ENCODE measurements at regions not wholly inside any gene's neighbourhood (a gene's known extent, or its start where the extent isn't known, plus 50 kb on each side); places are given as distances from the start of the nearest gene placed in this dataset.

DNA sequence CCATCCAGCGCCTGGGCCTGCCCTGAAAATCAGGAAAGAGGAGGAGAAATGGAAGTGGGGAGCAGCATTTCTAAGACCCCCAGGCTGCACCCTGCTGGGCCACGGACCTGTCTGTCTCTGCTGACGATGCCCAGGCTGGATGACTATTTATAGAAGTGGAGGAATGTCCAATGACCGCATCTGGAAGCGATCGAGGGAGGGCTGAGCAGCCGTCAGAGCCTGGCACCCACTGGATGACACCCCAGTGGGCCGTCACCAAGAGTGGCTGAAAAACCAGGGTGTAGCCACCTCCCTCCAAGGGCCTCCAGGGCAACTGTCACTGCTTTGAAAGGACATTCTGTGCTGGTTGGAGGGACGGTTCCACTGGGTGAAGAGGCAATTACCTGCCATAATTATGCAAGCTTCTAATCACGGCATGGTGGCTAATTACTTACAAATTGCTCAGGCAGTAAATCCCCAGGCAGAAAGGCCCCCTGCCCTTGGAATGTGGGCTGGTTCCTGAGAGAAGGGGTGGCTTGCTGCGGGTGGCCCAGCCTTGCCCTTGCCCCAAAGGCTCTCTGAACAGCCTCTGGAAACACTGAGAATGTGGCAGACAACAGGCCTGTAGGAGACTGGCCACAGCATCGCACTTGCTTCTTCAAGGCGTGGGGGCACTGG is 332.1 kb downstream of the C16orf95 start:
- TF ChIP-seq GATA2 (IDR thresholded peaks at IDR 0.05; ENCODE audit: low read depth, low read length): no peak
- no peak for TF ChIP-seq GATA3 (IDR thresholded peaks at IDR 0.05; ENCODE audit: low read depth, low read length)

DNA sequence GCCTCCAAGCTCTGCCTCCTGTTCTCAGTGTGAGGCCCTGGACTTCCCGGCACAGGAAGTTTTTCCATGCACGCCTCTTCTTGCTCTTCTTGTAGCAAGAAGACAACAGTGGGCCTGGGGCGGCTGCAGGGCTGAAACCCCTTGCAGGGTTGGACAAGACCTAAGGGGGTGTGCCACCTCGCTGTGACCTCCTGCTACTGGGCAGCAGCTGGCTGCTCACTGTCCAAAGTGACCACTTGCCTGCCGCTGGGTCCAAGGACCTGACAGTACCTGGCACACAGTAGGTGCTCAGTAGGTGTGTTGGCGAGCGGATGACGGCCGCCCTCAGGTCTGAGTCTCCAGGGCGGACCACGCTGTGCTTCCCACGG is 331.6 kb downstream of the C16orf95 start:
- TF ChIP-seq GATA3 (IDR thresholded peaks at IDR 0.05; ENCODE audit: low read depth, low read length): no peak
- TF ChIP-seq GATA2 (IDR thresholded peaks at IDR 0.05; ENCODE audit: low read depth, low read length): no peak

- TF ChIP-seq GATA3 (IDR thresholded peaks at IDR 0.05; ENCODE audit: low read depth, low read length) (no peak), GATA2 (IDR thresholded peaks at IDR 0.05; ENCODE audit: low read depth, low read length) (no peak)
These were observed 331.1 kb downstream of the C16orf95 start for GRCh38 chr16:86986136-86986535.

GRCh38 chr16:86986809-86987487 is 330.2 kb downstream of the C16orf95 start:
- TF ChIP-seq GATA2 (IDR thresholded peaks at IDR 0.05; ENCODE audit: low read depth, low read length): no peak
- no peak for TF ChIP-seq GATA3 (IDR thresholded peaks at IDR 0.05; ENCODE audit: low read depth, low read length)

DNA sequence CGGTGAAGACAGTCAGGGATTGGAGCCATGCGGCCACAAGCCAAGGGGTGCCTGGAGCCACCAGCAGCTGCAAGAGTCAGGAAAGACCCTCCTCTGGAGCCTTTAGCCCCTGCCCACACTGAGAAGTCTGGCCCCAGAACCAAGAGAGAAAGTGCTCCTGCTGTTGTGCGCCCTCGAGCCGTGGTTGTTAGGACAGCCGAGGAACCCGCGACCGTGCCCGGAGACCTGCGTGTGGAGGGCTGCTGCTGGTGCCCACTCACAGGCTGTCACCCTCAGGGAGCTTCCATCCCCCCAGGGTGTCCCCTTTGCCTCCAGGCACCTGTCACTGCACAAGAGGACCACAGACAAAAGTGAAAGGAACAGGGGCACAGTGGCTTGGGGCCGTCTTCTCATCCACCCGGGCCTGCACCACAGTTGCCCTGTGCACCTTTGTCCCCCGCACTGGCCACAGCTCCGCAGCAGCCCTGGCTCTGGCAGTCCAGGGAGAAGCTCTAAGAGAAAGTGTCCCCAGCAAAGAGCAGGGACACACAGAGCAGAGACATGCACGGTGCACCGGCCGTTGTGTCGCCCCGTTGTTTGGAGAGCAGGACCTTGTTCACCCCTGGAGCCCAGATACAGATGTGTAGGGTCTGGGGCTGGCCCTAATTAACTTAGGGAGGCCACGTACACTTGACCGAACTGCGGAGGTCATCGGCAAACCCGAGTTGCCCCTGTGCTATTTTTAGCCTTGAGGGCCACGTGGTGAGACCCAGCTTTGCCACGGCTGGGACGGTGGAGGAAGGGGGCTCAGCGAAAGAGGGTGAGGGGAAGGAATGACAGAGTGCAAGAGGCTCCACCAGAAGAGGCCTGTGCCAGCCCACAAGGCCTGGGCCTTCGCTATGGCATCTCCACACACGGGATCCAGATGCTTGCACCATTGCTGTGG is 329.2 kb downstream of the C16orf95 start:
- TF ChIP-seq GATA2 (IDR thresholded peaks at IDR 0.05; ENCODE audit: low read depth, low read length): no peak
- no peak for TF ChIP-seq GATA3 (IDR thresholded peaks at IDR 0.05; ENCODE audit: low read depth, low read length)

GRCh38 chr16:86988920-86989696 is 328.1 kb downstream of the C16orf95 start:
- no peak for TF ChIP-seq GATA3 (IDR thresholded peaks at IDR 0.05; ENCODE audit: low read depth, low read length)
- TF ChIP-seq GATA2 (IDR thresholded peaks at IDR 0.05; ENCODE audit: low read depth, low read length): no peak

GRCh38 chr16:86990451-86990850 is 326.7 kb downstream of the C16orf95 start:
- TF ChIP-seq GATA3 (IDR thresholded peaks at IDR 0.05; ENCODE audit: low read depth, low read length): no peak
- TF ChIP-seq GATA2 (IDR thresholded peaks at IDR 0.05; ENCODE audit: low read depth, low read length): no peak

DNA sequence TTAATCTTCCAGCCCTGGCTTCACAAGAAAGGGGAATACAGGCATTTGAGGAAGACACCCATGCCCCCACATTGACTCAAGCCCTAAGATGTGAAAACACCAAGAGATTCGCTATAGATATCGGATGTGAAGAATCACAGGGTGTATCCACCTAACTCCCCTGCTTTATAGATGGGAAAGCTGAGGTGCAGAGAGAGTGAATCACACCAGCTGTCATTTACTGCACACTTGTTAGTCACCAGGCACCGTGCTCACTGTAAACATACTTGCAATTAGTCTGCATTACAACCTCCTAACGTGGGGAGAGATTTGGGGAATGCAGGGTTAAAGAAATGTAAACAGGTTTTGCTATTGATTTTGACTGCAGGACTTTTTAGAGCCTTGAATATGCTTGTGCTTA is 325.5 kb downstream of the C16orf95 start:
- TF ChIP-seq GATA3 (IDR thresholded peaks at IDR 0.05; ENCODE audit: low read depth, low read length) (no peak), GATA2 (IDR thresholded peaks at IDR 0.05; ENCODE audit: low read depth, low read length) (no peak)

DNA sequence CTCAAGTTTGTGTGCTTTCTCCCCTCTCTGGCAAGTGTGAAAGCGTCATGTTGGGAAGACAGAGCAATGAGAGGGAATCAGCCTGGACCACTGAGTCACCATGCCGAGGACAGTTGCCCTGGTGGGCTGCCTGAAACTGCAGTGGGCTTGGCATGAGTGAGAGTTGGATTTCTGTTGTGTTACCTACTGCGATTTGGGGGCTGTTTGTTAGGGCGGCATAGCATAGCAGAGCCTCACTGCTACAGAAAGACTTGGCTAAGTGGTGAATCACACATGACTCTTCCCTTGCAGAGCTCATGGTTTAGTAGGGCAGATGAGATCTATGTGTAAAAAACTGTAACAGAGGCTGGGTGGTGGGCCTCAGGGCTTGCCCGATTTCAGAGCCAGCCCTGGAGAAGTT is 324.6 kb downstream of the C16orf95 start:
- TF ChIP-seq GATA2 (IDR thresholded peaks at IDR 0.05; ENCODE audit: low read depth, low read length) (no peak), GATA3 (IDR thresholded peaks at IDR 0.05; ENCODE audit: low read depth, low read length) (no peak)

- no peak for TF ChIP-seq GATA3 (IDR thresholded peaks at IDR 0.05; ENCODE audit: low read depth, low read length)
These were observed 323.6 kb downstream of the C16orf95 start for GRCh38 chr16:86993426-86994110.

DNA sequence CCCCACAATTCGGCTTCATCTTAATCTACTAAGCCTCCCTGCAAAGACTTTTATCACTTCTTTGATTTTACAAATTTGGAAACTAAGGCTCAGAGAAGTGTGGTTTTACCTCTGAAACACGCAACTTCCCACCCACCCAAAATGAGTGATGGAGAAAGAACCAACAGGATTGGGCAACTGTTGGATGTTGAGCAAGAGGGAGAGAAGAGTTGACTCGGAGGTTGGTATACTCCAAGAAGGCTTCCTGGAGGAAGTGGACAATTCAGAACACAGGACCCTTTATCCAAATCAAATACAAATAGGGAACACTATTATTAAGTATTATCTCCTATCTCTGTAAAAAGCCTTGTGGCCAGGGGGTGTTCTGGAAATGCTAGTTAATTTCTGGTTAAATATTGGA is 323.0 kb downstream of the C16orf95 start:
- TF ChIP-seq GATA3 (IDR thresholded peaks at IDR 0.05; ENCODE audit: low read depth, low read length) (no peak), GATA2 (IDR thresholded peaks at IDR 0.05; ENCODE audit: low read depth, low read length) (no peak)

DNA sequence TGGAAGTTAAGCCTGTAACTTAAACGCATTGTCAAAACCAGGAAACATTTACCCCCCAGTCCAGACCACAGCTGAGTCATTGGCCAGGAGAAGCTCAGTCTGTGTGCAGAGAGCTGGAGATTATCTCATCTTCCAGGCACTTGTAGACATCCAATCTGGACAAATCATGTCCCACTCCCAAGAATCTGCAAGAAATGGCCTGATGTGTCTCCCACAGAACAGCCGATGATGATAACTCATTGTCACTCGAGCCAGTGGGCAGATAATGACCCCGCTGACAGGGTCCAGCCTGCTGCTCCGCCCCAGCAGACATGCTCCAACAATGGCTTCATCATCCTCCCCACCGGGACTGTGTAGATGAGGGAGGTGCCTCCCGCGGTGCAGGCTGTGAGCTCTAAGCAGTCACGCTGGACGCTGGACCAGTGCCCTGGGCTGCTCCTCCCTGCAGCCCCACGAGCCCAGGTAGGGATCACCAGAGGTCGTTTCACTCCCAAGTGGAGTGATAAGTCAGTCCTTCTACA is 322.5 kb downstream of the C16orf95 start:
- TF ChIP-seq GATA2 (IDR thresholded peaks at IDR 0.05; ENCODE audit: low read depth, low read length) (no peak), GATA3 (IDR thresholded peaks at IDR 0.05; ENCODE audit: low read depth, low read length) (no peak)

DNA sequence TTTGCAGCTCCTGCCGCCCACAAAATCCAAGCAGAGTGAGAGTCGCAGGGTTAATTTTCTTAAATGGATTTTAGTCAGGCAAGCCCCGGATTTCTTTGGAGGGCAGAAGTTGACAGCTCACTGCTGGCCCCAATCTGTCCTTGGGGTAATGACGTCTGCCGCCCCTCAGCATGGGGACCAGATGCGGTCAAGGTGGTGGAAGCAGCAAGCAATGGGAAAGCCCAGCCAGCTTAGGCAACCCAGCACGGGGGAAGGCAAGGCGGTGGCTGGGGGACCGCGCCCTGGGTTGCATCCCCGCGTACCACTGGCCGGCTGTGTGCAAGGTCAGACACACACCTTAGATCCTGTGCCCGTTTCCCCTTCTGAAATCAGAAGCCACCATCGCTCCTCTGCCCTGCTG is 321.7 kb downstream of the C16orf95 start:
- TF ChIP-seq GATA3 (IDR thresholded peaks at IDR 0.05; ENCODE audit: low read depth, low read length) (no peak), GATA2 (IDR thresholded peaks at IDR 0.05; ENCODE audit: low read depth, low read length) (no peak)
